ENCODE measurements at regions not wholly inside any gene's neighbourhood (a gene's known extent, or its start where the extent isn't known, plus 50 kb on each side); places are given as distances from the start of the nearest gene placed in this dataset.

DNA sequence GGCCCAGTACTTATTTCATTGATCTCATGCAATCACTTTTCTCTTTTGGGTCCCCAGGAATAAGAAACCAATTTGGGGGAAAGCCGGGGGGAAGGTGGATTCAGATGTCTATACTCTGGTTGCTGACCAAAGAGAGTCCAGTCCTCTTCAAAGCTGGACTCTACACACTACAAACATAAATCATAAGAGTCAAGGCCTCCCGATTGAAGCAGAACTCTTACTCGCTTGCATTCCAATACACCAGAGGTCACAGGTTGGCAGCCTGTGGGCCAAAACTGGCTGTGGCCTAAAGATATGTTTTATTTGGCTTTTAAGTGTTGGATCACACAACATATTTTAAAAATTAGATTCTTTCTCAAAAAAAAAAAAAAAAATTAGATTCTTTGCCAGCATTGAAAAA is 311.4 kb upstream of the MSX2 start:
- no peaks in the 10 kb centered on the region for H3K4me1 ChIP-seq
- TF ChIP-seq, protein P1, sequence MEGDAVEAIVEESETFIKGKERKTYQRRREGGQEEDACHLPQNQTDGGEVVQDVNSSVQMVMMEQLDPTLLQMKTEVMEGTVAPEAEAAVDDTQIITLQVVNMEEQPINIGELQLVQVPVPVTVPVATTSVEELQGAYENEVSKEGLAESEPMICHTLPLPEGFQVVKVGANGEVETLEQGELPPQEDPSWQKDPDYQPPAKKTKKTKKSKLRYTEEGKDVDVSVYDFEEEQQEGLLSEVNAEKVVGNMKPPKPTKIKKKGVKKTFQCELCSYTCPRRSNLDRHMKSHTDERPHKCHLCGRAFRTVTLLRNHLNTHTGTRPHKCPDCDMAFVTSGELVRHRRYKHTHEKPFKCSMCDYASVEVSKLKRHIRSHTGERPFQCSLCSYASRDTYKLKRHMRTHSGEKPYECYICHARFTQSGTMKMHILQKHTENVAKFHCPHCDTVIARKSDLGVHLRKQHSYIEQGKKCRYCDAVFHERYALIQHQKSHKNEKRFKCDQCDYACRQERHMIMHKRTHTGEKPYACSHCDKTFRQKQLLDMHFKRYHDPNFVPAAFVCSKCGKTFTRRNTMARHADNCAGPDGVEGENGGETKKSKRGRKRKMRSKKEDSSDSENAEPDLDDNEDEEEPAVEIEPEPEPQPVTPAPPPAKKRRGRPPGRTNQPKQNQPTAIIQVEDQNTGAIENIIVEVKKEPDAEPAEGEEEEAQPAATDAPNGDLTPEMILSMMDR (IDR thresholded peaks at IDR 0.05 in 4 of 5, conservative IDR thresholded peaks at IDR 0.05 in 1 of 5), result no peak
- no peak for TF ChIP-seq POLR2A (IDR thresholded peaks at IDR 0.05)

DNA sequence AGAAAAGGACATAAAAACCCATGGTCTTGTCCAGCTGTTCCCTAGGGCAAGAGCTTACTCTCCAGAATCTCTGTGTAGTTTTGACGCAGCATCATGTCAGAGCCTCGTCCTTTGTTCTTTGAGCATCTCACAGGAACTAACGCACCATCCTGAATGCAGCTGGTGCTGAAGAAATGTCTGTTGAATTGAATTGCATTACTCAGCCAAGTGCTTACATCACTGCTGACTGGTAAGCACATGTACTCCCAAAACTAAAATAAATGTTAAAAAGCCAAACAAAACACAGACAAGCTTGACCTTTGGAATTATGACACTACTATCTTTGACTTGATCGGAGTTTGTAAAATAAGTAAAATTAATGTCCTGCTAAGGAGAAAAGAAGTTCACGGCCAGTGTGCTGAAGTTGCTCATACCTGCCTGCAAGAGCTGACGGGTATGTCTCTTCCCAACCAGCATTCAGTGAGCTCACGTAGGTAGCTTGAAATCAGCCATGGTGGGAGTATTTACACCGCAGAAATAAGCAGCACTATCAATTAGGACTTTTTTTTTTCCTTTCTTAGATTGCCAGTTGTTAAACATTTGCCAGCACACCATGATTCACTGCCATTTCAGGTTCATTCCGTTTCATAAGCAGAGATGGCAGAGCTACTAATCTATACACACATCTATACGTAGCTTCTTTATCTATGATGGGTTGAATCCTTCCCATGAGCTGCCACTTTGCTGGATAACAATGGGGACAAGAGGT is 310.6 kb upstream of the MSX2 start:
- in situ Hi-C loops (cut with MboI; ENCODE audit: low sequenced_read_pairs in 4 of 4), result loop anchor here in 3 of 4 donors (10.0 to 25.0 kb wide), 4 partner anchors 321 to 524 kb away; no protein-coding TSS in a partner anchor
- Histone ChIP-seq H3K4me1 (no peaks in the 10 kb centered on the region), H3K36me3 (no peaks in the 10 kb centered on the region), H3K9me3 (no peaks in the 10 kb centered on the region), H3K27ac (no peak overlapping the region), H3K4me3 (no peak overlapping the region), H3K27me3 (peaks cover 0 to 8% (median 5%) of the 10 kb centered on the region in 3 donors)
- DNase-seq, result no peak
- no peak for ATAC-seq
- TF ChIP-seq, protein P1 (IDR thresholded peaks at IDR 0.05 in 4 of 5, conservative IDR thresholded peaks at IDR 0.05 in 1 of 5), result no peak
- TF ChIP-seq POLR2A (IDR thresholded peaks at IDR 0.05), result no peak
- intact Hi-C loops (cut with DNase I; ENCODE audit: low total_unique reads), result no loop called here

More for the DNA sequence above, 311.4 kb upstream of the MSX2 start:
- no peak overlapping the region for H3K4me3 ChIP-seq
- intact Hi-C loops (cut with DNase I; ENCODE audit: low total_unique reads) (no loop called here), in situ Hi-C loops (cut with MboI; ENCODE audit: low sequenced_read_pairs in 4 of 4) (loop anchor here in 3 of 4 donors (10.0 to 25.0 kb wide), 4 partner anchors 322 to 524 kb away; no protein-coding TSS in a partner anchor)
- H3K36me3 ChIP-seq, result no peaks in the 10 kb centered on the region
- ATAC-seq (no peak), DNase-seq (no peak)
- peaks cover 0 to 8% (median under 1%) of the 10 kb centered on the region in 3 donors for H3K27me3 ChIP-seq
- H3K27ac ChIP-seq, result no peak overlapping the region
- no peaks in the 10 kb centered on the region for H3K9me3 ChIP-seq

DNA sequence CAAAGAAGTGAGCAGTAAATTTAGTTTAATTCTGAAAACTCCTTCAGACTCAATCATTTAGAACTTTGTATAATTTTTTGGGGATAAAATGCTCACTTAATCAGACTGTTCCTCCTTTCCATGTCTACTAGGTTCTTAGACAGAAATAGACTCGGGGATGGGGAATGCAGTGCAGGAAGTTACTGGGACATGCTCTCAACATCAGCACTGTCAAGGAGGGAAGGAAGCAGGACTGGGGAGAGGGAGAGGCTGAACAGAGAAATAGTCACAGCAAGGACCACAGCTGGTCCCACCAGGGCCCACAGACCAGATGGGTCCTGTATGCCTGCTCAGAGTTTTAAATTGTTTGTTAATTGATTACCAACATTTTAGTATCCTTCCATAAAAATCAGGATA is 310.1 kb upstream of the MSX2 start:
- in situ Hi-C loops (cut with MboI; ENCODE audit: low sequenced_read_pairs in 4 of 4), result loop anchor here in 3 of 4 donors (10.0 to 25.0 kb wide), 4 partner anchors 320 to 523 kb away; no protein-coding TSS in a partner anchor
- peaks cover 0 to under 1% of the 10 kb centered on the region in 2 donors for H3K4me1 ChIP-seq

DNA sequence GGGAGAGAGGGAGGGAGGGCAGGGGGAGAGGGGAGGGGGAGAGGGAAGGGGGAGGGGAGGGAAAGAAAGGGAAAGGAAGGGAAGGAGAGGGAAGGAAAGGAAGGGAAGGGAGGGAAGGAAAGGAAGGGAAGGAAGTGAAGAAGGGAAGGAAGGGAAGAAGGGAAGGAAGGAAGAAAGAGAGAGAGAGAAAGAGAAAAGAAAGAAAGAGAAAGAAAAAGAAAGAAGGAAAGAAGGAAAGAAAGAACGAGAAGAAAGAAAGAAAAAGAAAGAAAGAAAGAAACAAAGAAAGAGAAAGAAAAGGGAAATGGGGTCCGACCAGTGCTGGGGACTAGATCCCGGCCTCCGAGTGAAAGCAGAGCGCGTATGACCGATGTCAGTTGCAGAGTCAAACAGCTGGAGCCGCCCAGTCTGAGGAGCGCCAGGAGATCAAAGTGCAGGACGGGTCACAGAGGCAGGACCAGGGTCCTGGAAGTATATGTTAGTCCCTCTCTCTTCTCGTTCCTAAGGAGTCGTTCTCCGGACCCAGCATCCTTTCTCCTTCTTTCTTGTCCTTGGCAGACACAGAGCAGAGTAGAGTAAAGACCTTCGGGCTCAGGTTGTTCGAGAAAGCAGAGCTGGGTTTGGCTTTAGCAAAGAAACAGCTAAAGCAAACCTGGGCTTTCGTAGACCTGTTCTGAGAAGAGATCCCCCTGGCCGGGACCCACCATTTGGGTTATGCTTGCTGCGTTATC is 305.4 kb upstream of the MSX2 start:
- Histone ChIP-seq H3K27ac (no peak overlapping the region), H3K27me3 (peaks cover 0 to 5% (median 0%) of the 10 kb centered on the region in 3 donors), H3K36me3 (no peaks in the 10 kb centered on the region), H3K9me3 (no peaks in the 10 kb centered on the region), H3K4me3 (no peak overlapping the region), H3K4me1 (peaks cover 7 to 13% of the 10 kb centered on the region in 2 donors)
- intact Hi-C loops (cut with DNase I; ENCODE audit: low total_unique reads) (loop anchor here (1.0 kb wide), 3 partner anchors 317 to 517 kb away; no protein-coding TSS in a partner anchor), in situ Hi-C loops (cut with MboI; ENCODE audit: low sequenced_read_pairs in 4 of 4) (loop anchor here (5.0 to 25.0 kb wide), 6 partner anchors 316 to 518 kb away; no protein-coding TSS in a partner anchor)
- TF ChIP-seq POLR2A (IDR thresholded peaks at IDR 0.05), result no peak
- TF ChIP-seq, protein P1 (IDR thresholded peaks at IDR 0.05 in 4 of 5, conservative IDR thresholded peaks at IDR 0.05 in 1 of 5), result no peak
- ATAC-seq (peak in 1 of 2 donors; percentile 7), DNase-seq (no peak)

More for the DNA sequence above, 310.1 kb upstream of the MSX2 start:
- TF ChIP-seq, protein P1 (IDR thresholded peaks at IDR 0.05 in 4 of 5, conservative IDR thresholded peaks at IDR 0.05 in 1 of 5), result no peak
- no peak for TF ChIP-seq POLR2A (IDR thresholded peaks at IDR 0.05)
- DNase-seq (no peak), ATAC-seq (no peak)
- no peak overlapping the region for H3K27ac ChIP-seq
- H3K36me3 ChIP-seq, result no peaks in the 10 kb centered on the region
- H3K4me3 ChIP-seq, result no peak overlapping the region
- intact Hi-C loops (cut with DNase I; ENCODE audit: low total_unique reads), result no loop called here
- no peaks in the 10 kb centered on the region for H3K9me3 ChIP-seq
- peaks cover 0 to 8% (median 5%) of the 10 kb centered on the region in 3 donors for H3K27me3 ChIP-seq

Measured in gastrocnemius medialis (tissue), 4 donors.